GM12878 (cell line): ENCODE measurements at regions not wholly inside any gene's neighbourhood (a gene's known extent, or its start where the extent isn't known, plus 50 kb on each side); places are given as distances from the start of the nearest gene placed in this dataset.
A peak's percentile ranks its signal among the peaks of the same experiment; 100 is the strongest.

Experiments
- ATAC-seq: fragments of 200-7000 bp; cut with Tn5 transposase; 3 replicates; pipeline ENCODE4 v1.9.1; 2020; ENCODE audit warnings: mild to moderate bottlenecking, moderate library complexity
- BruUV-seq: library from RNA; stranded (reverse); fragments of 400-500 nt; replicated peaks from 2 replicates; lab custom pipeline; 2021; lab: Mats Ljungman, UMichigan
- CTCF ChIA-PET: fragments of 300-600 bp; sonication (Branson Sonifier 250); formaldehyde crosslinking; extraction: SDS; loops from one replicate; lab custom pipeline; 2021; ENCODE audit warnings: inconsistent platforms; lab: Yijun Ruan, JAX
- POLR2A ChIA-PET: fragments of 350-600 bp; formaldehyde crosslinking; extraction: SDS; loops from one replicate; lab custom pipeline; 2021; ENCODE audit warnings: inconsistent platforms; lab: Charles Lee
- RAD21 ChIA-PET: fragments of 300-600 bp; sonication (Branson Sonifier 250); formaldehyde crosslinking; loops from one replicate; lab custom pipeline; 2023; ENCODE audit warnings: antibody characterized with exemption; ENCODE audit not compliant: unreplicated experiment; lab: Charles Lee
- SMC1A ChIA-PET: fragments of 300-600 bp; sonication (Branson Sonifier 250); formaldehyde crosslinking; loops from one replicate; lab custom pipeline; 2023; ENCODE audit not compliant: unreplicated experiment, uncharacterized antibody; lab: Charles Lee
- DNase-seq: peaks from one replicate; pipeline ENCODE4 v3.0.0-alpha.2; 2011; ENCODE audit warnings: low read depth, low spot score
- FAIRE-seq: peaks from 3 replicates; lab custom pipeline; 2011; peaks lifted over from hg19 to GRCh38; lab: Jason Lieb, UNC
- H2AFZ ChIP-seq: 2 replicates; pipeline ENCODE4 v1.6.0; 2011; ENCODE audit warnings: low read depth, low read length, control low read depth; ENCODE audit not compliant: control insufficient read depth
- H3K27ac ChIP-seq: 2 replicates; pipeline ENCODE4 v1.5.1; 2011; ENCODE audit warnings: control low read depth; ENCODE audit not compliant: control insufficient read depth, insufficient read depth
- H3K27me3 ChIP-seq, 2 experiments: replicated peaks in 1 of 2; 2 replicates each; pipeline versions ENCODE4 v1.6.0 to v1.6.1; 2011; ENCODE audit warnings: low read length in 1 of 2; ENCODE audit not compliant: control insufficient read depth in 2 of 2, insufficient read depth in 2 of 2
- H3K36me3 ChIP-seq, 2 experiments: 2 replicates each; pipeline ENCODE4 v1.5.1; 2011; ENCODE audit warnings: low read length in 1 of 2; ENCODE audit not compliant: control insufficient read depth in 2 of 2, insufficient read depth in 2 of 2
- H3K4me1 ChIP-seq: 2 replicates; pipeline ENCODE4 v1.6.1; 2011; ENCODE audit warnings: mild to moderate bottlenecking, low read length, moderate library complexity, mixed read lengths; ENCODE audit not compliant: control insufficient read depth, insufficient read depth
- H3K4me2 ChIP-seq: 2 replicates; pipeline ENCODE4 v1.6.0; 2011; ENCODE audit warnings: control low read depth; ENCODE audit not compliant: control insufficient read depth, insufficient read depth
- H3K4me3 ChIP-seq: fragments of 200-600 bp; sonication (generic); 2 replicates; pipeline ENCODE4 v1.5.1; 2016
- H3K79me2 ChIP-seq: 2 replicates; pipeline ENCODE4 v1.6.0; 2011; ENCODE audit warnings: low read length; ENCODE audit not compliant: control insufficient read depth, insufficient read depth
- H3K9ac ChIP-seq: 2 replicates; pipeline ENCODE4 v1.8.0; 2011; ENCODE audit warnings: low read length, control low read depth, mixed read lengths; ENCODE audit not compliant: control insufficient read depth, insufficient read depth
- H3K9me3 ChIP-seq: replicated peaks from 3 replicates; pipeline ENCODE4 v1.5.1; 2011; ENCODE audit warnings: mild to moderate bottlenecking, low read length; ENCODE audit not compliant: control insufficient read depth, insufficient read depth
- H4K20me1 ChIP-seq: 2 replicates; pipeline ENCODE4 v1.6.0; 2011; ENCODE audit not compliant: control insufficient read depth, insufficient read depth
- CEBPB ChIP-seq, 2 experiments: fragments of 150-350 bp in 1 of 2; IDR thresholded peaks; 2 replicates each; pipeline ENCODE4 v1.6.1; 2012 to 2014; ENCODE audit warnings: low read depth in 2 of 2, low read length in 2 of 2, borderline replicate concordance in 1 of 2, inconsistent platforms in 1 of 2
- GATAD2B ChIP-seq: fragments of 450-650 bp; conservative IDR thresholded peaks from 2 replicates; pipeline ENCODE4 v1.6.1; 2017; ENCODE audit warnings: low read depth, mild to moderate bottlenecking, moderate library complexity
- MEF2A ChIP-seq: IDR thresholded peaks from 2 replicates; pipeline ENCODE4 v1.6.1; 2011; ENCODE audit warnings: low read depth, mild to moderate bottlenecking, low read length, moderate library complexity; ENCODE audit not compliant: insufficient read depth
- POLR2AphosphoS2 ChIP-seq: IDR thresholded peaks from 2 replicates; pipeline ENCODE4 v1.6.1; 2011; ENCODE audit warnings: low read depth, mild to moderate bottlenecking, low read length, improper control_type of control experiment, moderate library complexity
- SPI1 ChIP-seq: IDR thresholded peaks from 2 replicates; pipeline ENCODE4 v1.6.1; 2011; ENCODE audit warnings: low read depth, mild to moderate bottlenecking, low read length, moderate library complexity, borderline replicate concordance; ENCODE audit not compliant: insufficient read depth
- SREBF2 ChIP-seq: IDR thresholded peaks from 2 replicates; pipeline ENCODE4 v1.6.1; 2012; ENCODE audit warnings: mild to moderate bottlenecking, low read length
- ZNF207 ChIP-seq: fragments of 450-650 bp; IDR thresholded peaks from 2 replicates; pipeline ENCODE4 v1.6.1; 2014; ENCODE audit warnings: antibody characterized with exemption, mild to moderate bottlenecking, borderline replicate concordance
- WGBS: methylation state at CpG from one replicate; pipeline ENCODE4 v1.1.6; 2016; ENCODE audit warnings: low lambda C conversion rate; ENCODE audit not compliant: insufficient replicate concordance, insufficient coverage; ENCODE audit errors: missing lambda C conversion rate; 5-methylcytosine and 5-hydroxymethylcytosine counted together
- in situ Hi-C: fragments of 300-500 bp; cut with MboI; formaldehyde crosslinking; loops from 9 replicates; pipeline ENCODE4 v1.14.3; 2018; ENCODE audit warnings: mixed read lengths
- intact Hi-C: fragments of 100-400 bp; cut with micrococcal nuclease; formaldehyde crosslinking; loops from one replicate; pipeline ENCODE4 v1.14.2; 2022; ENCODE audit not compliant: unreplicated experiment

DNA sequence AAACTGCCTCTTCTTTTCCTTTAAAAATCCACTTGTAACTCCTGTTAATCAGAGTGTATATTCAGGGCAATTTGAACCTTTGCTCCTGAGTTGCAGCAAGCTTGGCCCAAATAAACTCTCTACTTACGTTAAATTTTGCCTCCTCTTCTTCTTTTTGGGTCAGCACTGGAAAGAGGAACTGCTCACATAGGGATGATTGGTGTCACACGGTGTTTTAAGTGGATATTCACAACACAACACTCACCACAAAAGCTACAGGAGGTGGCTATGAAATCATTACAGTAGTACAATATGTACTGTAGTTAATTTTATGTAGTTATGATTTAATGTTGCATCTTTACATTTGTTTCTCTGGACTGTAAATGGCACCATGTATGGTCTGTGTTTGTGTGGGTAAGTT, 96.8 kb upstream of the DOCK9 start:
- Histone ChIP-seq H3K36me3 (no peaks in the 10 kb centered on the region), H3K4me3 (no peak overlapping the region), H2AFZ (no peak overlapping the region), H3K27me3 (no peaks in the 10 kb centered on the region), H3K4me2 (no peak overlapping the region), H3K9ac (no peak overlapping the region), H3K27ac (no peak overlapping the region)
- DNase-seq (no peak), FAIRE-seq (no peak), ATAC-seq (no peak)
- SMC1A ChIA-PET = interaction anchor here (0.6 to 1.0 kb wide), 2 partner anchors 14 to 183 kb away, joined by 3 to 4 read pairs; partner anchors contain the start of gene GPR18
- WGBS = 51% methylated on average over 2 of the region's 2 CpGs
- in situ Hi-C loops = no loop called here
- TF ChIP-seq SPI1 = peak; percentile 69; the same call in 1 of the 2 replicates
- TF ChIP-seq SREBF2 = no peak
- TF ChIP-seq, all 136 proteins: peak for 1
- Histone ChIP-seq H3K9me3 (peaks cover 10% of the 10 kb centered on the region; the same call in 2 of the 3 replicates), H4K20me1 (no peaks in the 10 kb centered on the region), H3K4me1 (peaks cover 4% of the 10 kb centered on the region; the same call in 1 of the 2 replicates), H3K79me2 (no peaks in the 10 kb centered on the region)
- ChIA-PET POLR2A (no interaction called here), RAD21 (no interaction called here), CTCF (interaction anchor here (1.1 to 1.5 kb wide), 2 partner anchors 9 to 102 kb away, joined by 3 read pairs; no protein-coding TSS in a partner anchor)
- BruUV-seq = no TSS peak
- intact Hi-C loops = no loop called here

DNA sequence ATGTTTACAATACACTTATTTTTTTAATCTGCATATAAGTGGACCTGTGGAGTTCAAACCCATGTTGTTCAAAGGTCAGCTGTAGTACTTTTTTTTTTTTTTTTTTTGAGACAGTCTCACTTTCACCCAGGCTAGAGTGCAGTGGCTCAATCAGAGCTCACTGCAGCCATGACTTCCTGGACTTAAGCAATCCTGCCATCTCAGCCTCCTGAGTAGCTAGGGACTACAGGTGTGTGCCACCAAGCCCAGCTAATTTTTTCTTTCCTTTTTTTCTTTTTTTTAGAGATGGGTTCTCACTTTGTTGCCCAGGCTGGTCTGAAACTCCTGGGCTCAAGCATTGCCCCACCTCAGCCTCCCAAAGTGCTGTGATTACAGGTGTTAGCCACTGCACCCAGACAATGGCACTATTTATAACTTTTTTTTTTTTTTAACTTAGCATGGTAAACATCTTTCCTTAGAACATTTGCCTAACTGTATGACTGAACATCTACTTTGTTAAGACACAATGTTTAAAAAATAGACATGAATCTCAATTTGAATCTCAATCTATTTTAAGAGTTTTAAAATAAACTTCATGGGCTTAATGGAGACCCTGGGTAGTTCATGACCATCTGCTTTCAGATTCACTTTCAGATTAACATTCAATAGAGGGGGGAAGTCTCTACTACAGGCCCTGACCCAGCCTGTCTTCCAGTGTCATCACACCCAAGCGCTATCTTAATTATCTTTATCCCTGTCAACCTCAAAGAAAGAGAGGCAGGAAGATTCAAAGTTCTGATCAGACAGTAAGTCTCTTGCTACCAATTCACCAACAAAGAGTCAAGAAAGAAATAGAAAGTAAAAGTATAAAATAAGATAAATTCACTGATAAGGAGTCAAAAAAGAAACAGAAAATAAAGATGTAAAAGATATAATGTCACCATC, 97.7 kb upstream of the DOCK9 start:
- Histone ChIP-seq H3K79me2 (no peaks in the 10 kb centered on the region), H3K27ac (peak overlapping the region; percentile 48; the same call in 1 of the 2 replicates), H3K4me2 (peak overlapping the region; percentile 44), H3K27me3 (no peaks in the 10 kb centered on the region), H3K36me3 (no peaks in the 10 kb centered on the region), H3K4me3 (no peak overlapping the region), H3K9ac (no peak overlapping the region), H3K9me3 (peaks cover 10% of the 10 kb centered on the region; the same call in 2 of the 3 replicates), H2AFZ (peak overlapping the region; percentile 75), H4K20me1 (no peaks in the 10 kb centered on the region), H3K4me1 (peaks cover 4% of the 10 kb centered on the region; the same call in 1 of the 2 replicates)
- ChIA-PET RAD21 (no interaction called here), POLR2A (no interaction called here), CTCF (interaction anchor here (0.6 to 1.1 kb wide), 2 partner anchors 8 to 129 kb away, joined by 3 read pairs; no protein-coding TSS in a partner anchor), SMC1A (interaction anchor here (0.6 to 1.0 kb wide), 2 partner anchors 13 to 183 kb away, joined by 3 to 4 read pairs; partner anchors contain the start of gene GPR18)
- intact Hi-C loops (no loop called here), in situ Hi-C loops (no loop called here)
- BruUV-seq = no TSS peak
- TF ChIP-seq POLR2AphosphoS2 (no peak), GATAD2B (no peak), CEBPB (IDR thresholded peaks at IDR 0.05; ENCODE audit: borderline replicate concordance in 1 of 2, low read depth in 2 of 2, low read length in 2 of 2) (no peak), ZNF207 (no peak), SPI1 (peak; percentile 15; the same call in 1 of the 2 replicates), MEF2A (peak; percentile 83)
- WGBS = 0% methylated on average over 1 of the region's 1 CpG
- peak; percentile 36 for DNase-seq
- FAIRE-seq = peak; percentile 56
- peak; percentile 70 for ATAC-seq
